Spinal cord (tissue), 9 donors: ENCODE measurements at regions not wholly inside any gene's neighbourhood (a gene's known extent, or its start where the extent isn't known, plus 50 kb on each side); places are given as distances from the start of the nearest gene placed in this dataset.

ENCODE experiments used
- DNase-seq, 6 donors: peaks; one replicate each; pipeline versions ENCODE4 v3.0.0 to v3.0.0-alpha.2; 2013 to 2015; ENCODE audit warnings: low spot score in 6 of 6, low read depth in 4 of 6
- H3K27ac ChIP-seq: one replicate; pipeline ENCODE4 v1.5.1; 2013; ENCODE audit warnings: low read depth, low read length, control low read depth
- H3K27me3 ChIP-seq: one replicate; pipeline ENCODE4 v1.6.1; 2013; ENCODE audit warnings: low read length; ENCODE audit not compliant: control insufficient read depth, insufficient read depth
- H3K36me3 ChIP-seq: one replicate; pipeline ENCODE4 v1.6.1; 2013; ENCODE audit warnings: low read length; ENCODE audit not compliant: control insufficient read depth, insufficient read depth
- H3K4me1 ChIP-seq: one replicate; pipeline ENCODE4 v1.6.1; 2013; ENCODE audit warnings: low read length; ENCODE audit not compliant: control insufficient read depth, insufficient read depth
- H3K4me3 ChIP-seq: one replicate; pipeline ENCODE4 v1.5.1; 2013; ENCODE audit warnings: low read depth, low read length, control low read depth
- H3K9me3 ChIP-seq: one replicate; pipeline ENCODE4 v1.6.1; 2013; ENCODE audit warnings: low read length; ENCODE audit not compliant: control insufficient read depth, insufficient read depth
- WGBS: methylation state at CpG from one replicate; pipeline ENCODE4 v1.1.5; 2013; ENCODE audit warnings: missing lambda C conversion rate; ENCODE audit not compliant: insufficient coverage; 5-methylcytosine and 5-hydroxymethylcytosine counted together
- donor health status: healthy.

DNA sequence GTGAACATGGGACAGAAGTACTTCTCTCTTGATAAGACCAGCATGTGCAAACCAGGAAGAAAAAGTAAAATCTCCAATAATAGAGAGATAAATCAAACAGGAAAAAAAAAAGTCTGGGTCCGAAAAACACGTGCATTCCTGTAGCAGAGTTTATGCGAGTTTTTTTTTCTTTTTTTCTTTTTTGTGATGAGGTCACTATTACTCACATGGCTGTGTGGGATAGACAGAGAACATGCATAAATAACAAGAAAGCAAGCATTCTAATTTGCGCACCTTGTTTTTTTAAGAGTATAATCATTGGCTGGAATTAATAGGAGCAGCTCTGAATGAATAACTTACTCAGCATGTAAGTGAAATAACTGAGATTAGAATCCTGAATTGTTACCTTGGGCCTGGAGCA is 91.9 kb upstream of the CPM start:
- Histone ChIP-seq H3K4me3 (no peak overlapping the region), H3K27me3 (no peaks in the 10 kb centered on the region), H3K27ac (no peak overlapping the region), H3K36me3 (no peaks in the 10 kb centered on the region), H3K9me3 (no peaks in the 10 kb centered on the region), H3K4me1 (peaks cover 2% of the 10 kb centered on the region)
- WGBS = 60% methylated on average over 3 of the region's 4 CpGs
- no peak for DNase-seq

DNA sequence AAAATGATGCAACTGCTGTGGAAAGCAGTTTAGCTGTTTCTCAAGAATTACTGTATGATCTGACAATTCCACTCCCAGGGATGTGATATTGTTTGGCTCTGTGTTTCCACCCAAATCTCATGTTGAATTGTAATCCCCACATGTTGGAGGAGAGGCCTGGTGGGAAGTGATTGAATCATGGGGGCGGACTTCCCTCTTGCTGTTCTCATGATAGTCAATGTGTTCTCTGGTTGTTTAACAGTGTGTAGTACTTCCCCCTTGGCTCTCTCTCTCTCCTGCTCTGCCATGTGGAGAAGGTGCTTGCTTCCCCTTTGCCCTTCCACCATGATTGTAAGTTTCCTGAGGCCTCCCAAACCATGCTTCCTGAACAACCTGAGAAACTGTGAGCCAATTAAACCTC is 93.4 kb upstream of the CPM start:
- no CpG with 5 or more reads among the region's 1 CpG for WGBS
- no peak for DNase-seq
- Histone ChIP-seq H3K4me1 (peaks cover 2% of the 10 kb centered on the region), H3K4me3 (no peak overlapping the region), H3K36me3 (no peaks in the 10 kb centered on the region), H3K9me3 (no peaks in the 10 kb centered on the region), H3K27ac (no peak overlapping the region), H3K27me3 (no peaks in the 10 kb centered on the region)

DNA sequence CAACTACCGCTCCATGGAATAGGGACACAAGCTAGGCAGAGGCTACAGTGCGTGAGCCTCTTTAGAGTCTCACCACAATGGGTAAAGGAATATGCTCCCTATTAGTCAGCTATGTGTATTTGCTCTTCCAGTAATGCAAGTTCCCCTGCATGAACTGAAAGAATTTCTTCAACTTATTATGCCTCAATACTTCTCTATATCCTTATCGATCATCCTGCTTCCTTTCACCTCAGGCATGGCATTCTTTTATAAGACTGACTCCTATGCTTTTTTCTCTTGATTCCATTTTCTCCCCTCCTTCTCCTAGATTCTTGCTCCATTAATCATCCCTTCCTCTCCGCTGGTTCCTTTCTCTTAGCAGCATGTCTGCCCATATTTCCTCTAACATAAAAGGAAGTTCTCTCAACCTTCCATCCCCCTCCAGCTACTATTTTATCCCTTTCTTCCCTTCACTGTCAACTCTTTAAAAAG is 94.5 kb upstream of the CPM start:
- peaks cover 2% of the 10 kb centered on the region for H3K4me1 ChIP-seq

DNA sequence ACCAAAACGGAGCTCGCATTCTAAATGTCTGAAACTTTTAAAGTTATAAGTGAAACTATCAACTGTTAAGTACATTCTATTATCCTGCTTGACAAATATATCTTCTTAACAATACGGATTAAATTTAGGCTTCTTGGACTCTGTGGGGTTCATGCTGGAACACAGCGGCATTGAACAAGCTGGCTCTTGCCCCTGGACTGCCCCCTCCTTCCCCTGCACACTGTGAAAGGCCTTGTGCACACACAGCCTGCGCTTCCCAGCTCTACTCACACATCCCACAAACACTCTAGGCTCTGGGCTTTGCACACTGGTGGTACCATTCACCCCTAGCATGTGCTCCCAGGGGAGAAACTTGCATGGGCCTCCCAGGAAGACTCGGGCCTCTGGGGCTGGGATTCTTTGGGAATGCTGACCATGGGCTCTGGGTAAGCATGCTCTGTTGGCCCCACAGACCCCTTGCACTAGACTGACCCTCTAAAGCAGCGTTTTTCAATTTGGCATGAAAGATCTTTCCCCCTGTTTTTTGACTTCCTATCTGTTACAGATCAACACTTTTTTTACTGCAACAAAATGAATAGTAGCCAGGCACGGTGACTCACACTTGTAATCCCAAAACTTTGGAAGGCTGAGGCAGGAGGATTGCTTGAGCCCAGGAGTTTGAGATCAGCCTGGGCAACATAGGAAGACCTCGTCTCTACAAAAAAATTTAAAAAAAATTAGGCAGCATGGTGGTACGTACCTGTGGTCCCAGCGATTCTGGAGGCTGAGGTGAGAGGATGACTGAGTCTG is 96.2 kb upstream of the CPM start:
- WGBS = 89% methylated on average over 8 of the region's 11 CpGs

More for the DNA sequence above, 94.5 kb upstream of the CPM start:
- DNase-seq = no peak
- Histone ChIP-seq H3K4me3 (no peak overlapping the region), H3K9me3 (no peaks in the 10 kb centered on the region), H3K36me3 (no peaks in the 10 kb centered on the region), H3K27ac (no peak overlapping the region), H3K27me3 (no peaks in the 10 kb centered on the region)
- 71% methylated on average over 4 of the region's 4 CpGs for WGBS

GRCh38 chr12:69030321-69030720 is 97.3 kb upstream of the CPM start:
- Histone ChIP-seq H3K36me3 (no peaks in the 10 kb centered on the region), H3K4me1 (peaks cover 2% of the 10 kb centered on the region), H3K27me3 (no peaks in the 10 kb centered on the region), H3K4me3 (no peak overlapping the region), H3K27ac (no peak overlapping the region), H3K9me3 (no peaks in the 10 kb centered on the region)
- WGBS = 80% methylated on average over 1 of the region's 2 CpGs
- peak in 1 of 6 donors; percentile 27 for DNase-seq

More for the DNA sequence above, 96.2 kb upstream of the CPM start:
- no peaks in the 10 kb centered on the region for H3K9me3 ChIP-seq
- H3K4me1 ChIP-seq = peaks cover 2% of the 10 kb centered on the region
- H3K27me3 ChIP-seq = no peaks in the 10 kb centered on the region
- no peak for DNase-seq
- no peak overlapping the region for H3K27ac ChIP-seq
- no peaks in the 10 kb centered on the region for H3K36me3 ChIP-seq
- H3K4me3 ChIP-seq = no peak overlapping the region

- Histone ChIP-seq H3K9me3 (no peaks in the 10 kb centered on the region), H3K4me3 (no peak overlapping the region), H3K4me1 (no peaks in the 10 kb centered on the region), H3K27ac (no peak overlapping the region), H3K27me3 (no peaks in the 10 kb centered on the region), H3K36me3 (no peaks in the 10 kb centered on the region)
- WGBS = 83% methylated on average over 4 of the region's 7 CpGs
- no peak for DNase-seq
Measured at GRCh38 chr12:69036533-69036932, 103.6 kb upstream of the CPM start.

DNA sequence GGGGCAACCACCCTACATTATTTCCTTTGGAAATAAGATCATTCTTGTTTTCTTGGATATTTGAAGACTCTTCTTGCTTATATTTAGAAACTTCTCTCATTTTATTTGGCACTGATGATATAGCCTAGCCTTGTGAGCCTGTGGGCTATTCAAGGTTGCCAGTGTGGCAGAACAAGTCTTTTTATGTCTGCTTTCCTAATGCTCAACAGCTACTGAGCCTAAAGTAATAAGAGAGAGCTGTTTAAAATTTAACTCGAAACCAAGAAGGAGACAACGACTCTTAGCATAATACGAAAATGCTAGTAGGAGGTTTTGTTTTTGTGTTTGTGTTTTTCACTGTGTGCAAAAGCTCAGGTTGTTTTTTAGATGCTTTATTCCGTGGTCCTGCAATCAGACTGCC is 104.0 kb upstream of the CPM start:
- DNase-seq = no peak
- WGBS = 41% methylated on average over 4 of the region's 4 CpGs
- Histone ChIP-seq H3K27me3 (no peaks in the 10 kb centered on the region), H3K4me3 (no peak overlapping the region), H3K36me3 (no peaks in the 10 kb centered on the region), H3K9me3 (no peaks in the 10 kb centered on the region), H3K4me1 (no peaks in the 10 kb centered on the region), H3K27ac (no peak overlapping the region)

DNA sequence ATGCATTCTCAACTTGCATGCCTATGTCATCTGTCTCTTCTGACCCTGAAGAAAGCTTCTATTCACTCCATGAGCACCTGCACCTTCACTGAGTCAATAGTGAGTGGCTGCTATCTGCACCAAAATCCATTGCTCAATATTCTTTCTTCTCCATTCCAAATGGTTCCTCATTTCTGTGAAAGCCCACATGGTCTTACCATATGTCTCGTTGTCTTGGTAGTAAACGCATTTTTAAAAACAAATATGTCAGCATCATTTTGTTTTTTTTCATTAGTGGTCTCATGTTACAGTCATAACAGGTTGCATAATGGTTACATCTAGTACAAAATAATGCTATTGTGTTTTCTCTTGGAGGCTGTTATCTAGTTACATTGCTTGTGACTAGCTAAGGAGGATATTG is 106.9 kb upstream of the CPM start:
- no CpG with 5 or more reads among the region's 2 CpGs for WGBS
- H3K4me3 ChIP-seq = no peak overlapping the region
- peak in 1 of 6 donors; percentile 9 for DNase-seq
- H3K36me3 ChIP-seq = no peaks in the 10 kb centered on the region
- H3K9me3 ChIP-seq = no peaks in the 10 kb centered on the region
- H3K27ac ChIP-seq = no peak overlapping the region
- no peaks in the 10 kb centered on the region for H3K27me3 ChIP-seq
- H3K4me1 ChIP-seq = no peaks in the 10 kb centered on the region

- H3K4me1 ChIP-seq = no peaks in the 10 kb centered on the region
- H3K4me3 ChIP-seq = no peak overlapping the region
- no peaks in the 10 kb centered on the region for H3K36me3 ChIP-seq
- WGBS = no CpG with 5 or more reads among the region's 6 CpGs
- DNase-seq = no peak
- no peaks in the 10 kb centered on the region for H3K27me3 ChIP-seq
- no peak overlapping the region for H3K27ac ChIP-seq
- H3K9me3 ChIP-seq = no peaks in the 10 kb centered on the region
Measured at GRCh38 chr12:69042557-69042956, 109.6 kb upstream of the CPM start.

DNA sequence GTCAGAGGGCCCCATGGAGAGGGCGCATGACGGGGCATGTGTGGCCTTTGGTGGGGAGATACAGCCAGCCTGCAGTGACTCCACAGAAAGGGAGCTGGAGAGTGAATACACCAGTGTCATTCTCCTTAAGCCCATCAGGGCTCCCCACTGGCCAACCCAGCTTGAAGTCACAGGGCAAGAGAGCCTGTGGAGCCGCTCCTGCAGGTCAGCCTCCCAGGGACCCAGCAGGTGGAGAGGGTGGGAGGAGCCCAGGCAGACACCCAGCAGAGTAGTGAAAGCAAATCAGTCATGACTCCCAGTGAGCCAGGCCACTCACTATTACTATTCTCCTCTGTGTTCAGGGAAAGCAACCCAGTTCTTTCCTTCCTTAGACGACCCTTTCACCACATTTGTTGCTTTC is 110.0 kb upstream of the CPM start:
- Histone ChIP-seq H3K27me3 (no peaks in the 10 kb centered on the region), H3K27ac (no peak overlapping the region), H3K4me1 (no peaks in the 10 kb centered on the region), H3K9me3 (no peaks in the 10 kb centered on the region), H3K4me3 (no peak overlapping the region), H3K36me3 (no peaks in the 10 kb centered on the region)
- no peak for DNase-seq
- WGBS = no CpG with 5 or more reads among the region's 4 CpGs
